ENCODE measurements at regions not wholly inside any gene's neighbourhood (a gene's known extent, or its start where the extent isn't known, plus 50 kb on each side); places are given as distances from the start of the nearest gene placed in this dataset.

GRCh38 chr4:183846951-183847350 is 58.2 kb upstream of the STOX2 start (continued):
- TF ChIP-seq HES2 (IDR thresholded peaks at IDR 0.05) (no peak), NR3C1 (IDR thresholded peaks at IDR 0.05) (no peak), ZC3H11A (IDR thresholded peaks at IDR 0.05) (no peak)

DNA sequence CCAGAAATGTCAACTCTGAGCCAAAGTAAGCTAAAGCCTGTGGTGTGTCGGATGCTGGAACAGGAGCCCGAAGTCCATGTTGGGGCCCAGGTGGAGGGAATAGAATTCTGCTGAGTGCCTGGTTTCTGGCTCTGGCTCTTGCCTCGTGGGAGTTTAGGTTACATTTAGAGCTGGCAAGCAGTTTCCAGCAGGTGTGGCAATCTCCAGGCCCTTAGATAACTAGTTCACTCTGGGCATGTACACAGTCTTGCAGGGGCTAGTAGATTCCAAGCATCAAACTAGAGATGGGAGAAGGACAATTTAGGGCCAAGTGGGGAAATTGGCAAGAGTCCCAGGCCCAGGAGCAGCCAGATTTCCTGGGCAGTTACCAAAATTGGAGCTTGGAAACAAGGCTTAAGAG is 56.3 kb upstream of the STOX2 start:
- Histone ChIP-seq H3K4me1 (no peaks in the 10 kb centered on the region), H3K4me2 (no peak overlapping the region), H3K4me3 (no peak overlapping the region), H3K27ac (no peak overlapping the region), H3K9me3 (peaks cover 6% of the 10 kb centered on the region; the same call in 1 of the 3 replicates)
- WGBS (ENCODE audit: missing lambda C conversion rate) = 28% methylated on average over 3 of the region's 3 CpGs
- ATAC-seq (no peak), DNase-seq (ENCODE audit: low read depth in 1 of 2, low spot score in 1 of 2) (no peak), FAIRE-seq (no peak)
- TF ChIP-seq CEBPB (IDR thresholded peaks at IDR 0.05) = no peak
- TF ChIP-seq SREBF2 (IDR thresholded peaks at IDR 0.05) = no peak
- no peak for TF ChIP-seq NR3C1 (IDR thresholded peaks at IDR 0.05)
- TF ChIP-seq, protein P1, sequence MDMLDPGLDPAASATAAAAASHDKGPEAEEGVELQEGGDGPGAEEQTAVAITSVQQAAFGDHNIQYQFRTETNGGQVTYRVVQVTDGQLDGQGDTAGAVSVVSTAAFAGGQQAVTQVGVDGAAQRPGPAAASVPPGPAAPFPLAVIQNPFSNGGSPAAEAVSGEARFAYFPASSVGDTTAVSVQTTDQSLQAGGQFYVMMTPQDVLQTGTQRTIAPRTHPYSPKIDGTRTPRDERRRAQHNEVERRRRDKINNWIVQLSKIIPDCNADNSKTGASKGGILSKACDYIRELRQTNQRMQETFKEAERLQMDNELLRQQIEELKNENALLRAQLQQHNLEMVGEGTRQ (IDR thresholded peaks at IDR 0.05) = no peak
- TF ChIP-seq GATA3 (IDR thresholded peaks at IDR 0.05; ENCODE audit: borderline replicate concordance) = no peak
- no peak for TF ChIP-seq POLR2A (IDR thresholded peaks at IDR 0.05; ENCODE audit: low read length)
- no peak for TF ChIP-seq HMGXB4 (CRISPR knock-in tag; IDR thresholded peaks at IDR 0.05; ENCODE audit: borderline replicate concordance)
- TF ChIP-seq EP300 (IDR thresholded peaks at IDR 0.05) = no peak
- TF ChIP-seq NFE2L2 (conservative IDR thresholded peaks at IDR 0.05; ENCODE audit: low read length) = no peak
- no peak for TF ChIP-seq HOXB5 (CRISPR knock-in tag; IDR thresholded peaks at IDR 0.05)
- no peak for TF ChIP-seq RCOR1 (IDR thresholded peaks at IDR 0.05; ENCODE audit: low read depth, low read length)
- TF ChIP-seq FOSB (CRISPR knock-in tag; IDR thresholded peaks at IDR 0.05) = no peak
- no peak for TF ChIP-seq HEYL (CRISPR knock-in tag; IDR thresholded peaks at IDR 0.05)
- TF ChIP-seq POLR2AphosphoS2 (conservative IDR thresholded peaks at IDR 0.05; ENCODE audit: low read length) = no peak
- TF ChIP-seq BHLHE40 (IDR thresholded peaks at IDR 0.05; ENCODE audit: low read depth, low read length) = no peak
- TF ChIP-seq REST (IDR thresholded peaks at IDR 0.05) = no peak
- no peak for TF ChIP-seq ZNF302 (CRISPR knock-in tag; IDR thresholded peaks at IDR 0.05)
- TF ChIP-seq, protein P2, sequence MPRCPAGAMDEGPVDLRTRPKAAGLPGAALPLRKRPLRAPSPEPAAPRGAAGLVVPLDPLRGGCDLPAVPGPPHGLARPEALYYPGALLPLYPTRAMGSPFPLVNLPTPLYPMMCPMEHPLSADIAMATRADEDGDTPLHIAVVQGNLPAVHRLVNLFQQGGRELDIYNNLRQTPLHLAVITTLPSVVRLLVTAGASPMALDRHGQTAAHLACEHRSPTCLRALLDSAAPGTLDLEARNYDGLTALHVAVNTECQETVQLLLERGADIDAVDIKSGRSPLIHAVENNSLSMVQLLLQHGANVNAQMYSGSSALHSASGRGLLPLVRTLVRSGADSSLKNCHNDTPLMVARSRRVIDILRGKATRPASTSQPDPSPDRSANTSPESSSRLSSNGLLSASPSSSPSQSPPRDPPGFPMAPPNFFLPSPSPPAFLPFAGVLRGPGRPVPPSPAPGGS (IDR thresholded peaks at IDR 0.05) = no peak
- ChIA-PET POLR2A (no interaction called here), CTCF (interaction anchor here (0.8 to 3.3 kb wide), 4 partner anchors 8 to 320 kb away, joined by 3 to 17 read pairs (median 4); no protein-coding TSS in a partner anchor)
